GM19397 (cell line): ENCODE measurements at regions not wholly inside any gene's neighbourhood (a gene's known extent, or its start where the extent isn't known, plus 50 kb on each side); places are given as distances from the start of the nearest gene placed in this dataset.
"Not testable (repeated sequence)": the region's sequence is repeated elsewhere in the genome, so short reads cannot be mapped to it uniquely, and the experiment has no call there.

Experiments used
- ATAC-seq: cut with Tn5 transposase; IDR thresholded peaks from one replicate; pipeline ENCODE4 v1.9.1; 2021; ENCODE audit warnings: mild to moderate bottlenecking, moderate library complexity; ENCODE audit not compliant: unreplicated experiment

- ATAC-seq = not testable (repeated sequence)
Observed at GRCh38 chr4:69013933-69014332, 62.3 kb upstream of the UGT2A3 start.

GRCh38 chr4:69017986-69018385 is 66.4 kb upstream of the UGT2A3 start:
- not testable (repeated sequence) for ATAC-seq

- ATAC-seq = not testable (repeated sequence)
Observed at GRCh38 chr4:69019538-69020461, 68.2 kb upstream of the UGT2A3 start.

GRCh38 chr4:69020462-69020807 is 68.8 kb upstream of the UGT2A3 start:
- not testable (repeated sequence) for ATAC-seq

- ATAC-seq = peak; percentile 71
Observed at GRCh38 chr4:69025191-69025998, 70.9 kb upstream of the UGT2B7 start.

- ATAC-seq = no peak
Observed at GRCh38 chr4:69025999-69026387, 70.3 kb upstream of the UGT2B7 start.

GRCh38 chr4:69026974-69027373 is 69.3 kb upstream of the UGT2B7 start:
- no peak for ATAC-seq

- ATAC-seq = no peak
Observed at GRCh38 chr4:69030326-69030725, 65.9 kb upstream of the UGT2B7 start.

- no peak for ATAC-seq
Observed at GRCh38 chr4:69032847-69033638, 63.2 kb upstream of the UGT2B7 start.

- ATAC-seq = not testable (repeated sequence)
Observed at GRCh38 chr4:69034315-69034740, 61.9 kb upstream of the UGT2B7 start.

GRCh38 chr4:69038582-69038981 is 57.7 kb upstream of the UGT2B7 start:
- ATAC-seq = no peak

- no peak for ATAC-seq
Observed at GRCh38 chr4:69039071-69039470, 57.2 kb upstream of the UGT2B7 start.

- ATAC-seq = no peak
Observed at GRCh38 chr4:69044247-69044646, 52.0 kb upstream of the UGT2B7 start.
